ENCODE measurements at regions not wholly inside any gene's neighbourhood (a gene's known extent, or its start where the extent isn't known, plus 50 kb on each side); places are given as distances from the start of the nearest gene placed in this dataset.

DNA sequence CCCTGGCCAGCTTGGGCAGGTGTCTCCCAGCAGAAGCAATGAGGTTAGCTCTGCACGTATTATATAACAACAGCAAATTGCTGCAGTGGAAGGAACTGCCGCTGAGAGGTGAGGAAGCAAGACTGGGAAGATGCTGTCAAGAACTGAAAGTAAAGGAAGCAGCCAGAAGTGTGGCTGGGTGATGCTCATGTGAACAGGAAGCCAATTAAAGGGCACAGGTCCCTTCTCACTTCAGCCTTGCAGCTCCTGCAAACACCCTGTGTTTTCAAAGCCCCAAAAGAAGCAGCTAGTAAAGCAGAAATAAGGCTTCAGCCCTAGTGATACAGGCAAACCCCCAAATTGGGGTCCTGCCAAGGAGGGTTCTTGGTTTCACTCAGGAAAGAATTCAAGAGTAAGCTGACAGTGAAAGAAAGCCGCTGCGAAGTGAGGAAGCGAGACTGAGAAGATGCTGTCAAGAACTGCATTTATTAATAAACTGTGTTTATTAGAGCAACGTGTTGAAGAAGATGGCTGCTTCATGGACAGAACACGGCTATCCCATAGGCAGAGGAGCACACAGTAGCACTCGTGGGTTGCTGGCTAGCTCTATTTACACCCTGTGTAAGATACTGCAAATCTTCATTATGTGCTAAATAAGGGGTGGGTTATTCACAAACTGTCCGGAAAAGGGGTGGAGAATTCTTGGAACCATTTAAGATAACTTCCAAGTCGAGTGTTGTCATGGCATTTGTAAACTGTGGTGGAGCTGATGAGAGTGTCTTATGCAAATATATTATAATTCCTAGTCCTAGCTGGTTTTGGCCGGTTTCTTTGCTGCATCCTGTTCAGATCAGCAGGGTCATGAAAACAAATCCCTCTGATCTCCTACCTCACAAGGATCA lies 152.2 kb downstream of the LINC00237 start:
- no peak for TF ChIP-seq FOXC1 (CRISPR knock-in tag; IDR thresholded peaks at IDR 0.05; ENCODE audit: borderline replicate concordance)
- TF ChIP-seq TCF7L2 (IDR thresholded peaks at IDR 0.05; ENCODE audit: low read depth, low read length) = no peak
- TF ChIP-seq ZNF431 (CRISPR knock-in tag; IDR thresholded peaks at IDR 0.05; ENCODE audit: borderline replicate concordance, low read depth) = no peak
- TF ChIP-seq, protein P1, sequence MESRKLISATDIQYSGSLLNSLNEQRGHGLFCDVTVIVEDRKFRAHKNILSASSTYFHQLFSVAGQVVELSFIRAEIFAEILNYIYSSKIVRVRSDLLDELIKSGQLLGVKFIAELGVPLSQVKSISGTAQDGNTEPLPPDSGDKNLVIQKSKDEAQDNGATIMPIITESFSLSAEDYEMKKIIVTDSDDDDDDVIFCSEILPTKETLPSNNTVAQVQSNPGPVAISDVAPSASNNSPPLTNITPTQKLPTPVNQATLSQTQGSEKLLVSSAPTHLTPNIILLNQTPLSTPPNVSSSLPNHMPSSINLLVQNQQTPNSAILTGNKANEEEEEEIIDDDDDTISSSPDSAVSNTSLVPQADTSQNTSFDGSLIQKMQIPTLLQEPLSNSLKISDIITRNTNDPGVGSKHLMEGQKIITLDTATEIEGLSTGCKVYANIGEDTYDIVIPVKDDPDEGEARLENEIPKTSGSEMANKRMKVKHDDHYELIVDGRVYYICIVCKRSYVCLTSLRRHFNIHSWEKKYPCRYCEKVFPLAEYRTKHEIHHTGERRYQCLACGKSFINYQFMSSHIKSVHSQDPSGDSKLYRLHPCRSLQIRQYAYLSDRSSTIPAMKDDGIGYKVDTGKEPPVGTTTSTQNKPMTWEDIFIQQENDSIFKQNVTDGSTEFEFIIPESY (CRISPR knock-in tag; IDR thresholded peaks at IDR 0.05) = no peak
- TF ChIP-seq, protein P2, sequence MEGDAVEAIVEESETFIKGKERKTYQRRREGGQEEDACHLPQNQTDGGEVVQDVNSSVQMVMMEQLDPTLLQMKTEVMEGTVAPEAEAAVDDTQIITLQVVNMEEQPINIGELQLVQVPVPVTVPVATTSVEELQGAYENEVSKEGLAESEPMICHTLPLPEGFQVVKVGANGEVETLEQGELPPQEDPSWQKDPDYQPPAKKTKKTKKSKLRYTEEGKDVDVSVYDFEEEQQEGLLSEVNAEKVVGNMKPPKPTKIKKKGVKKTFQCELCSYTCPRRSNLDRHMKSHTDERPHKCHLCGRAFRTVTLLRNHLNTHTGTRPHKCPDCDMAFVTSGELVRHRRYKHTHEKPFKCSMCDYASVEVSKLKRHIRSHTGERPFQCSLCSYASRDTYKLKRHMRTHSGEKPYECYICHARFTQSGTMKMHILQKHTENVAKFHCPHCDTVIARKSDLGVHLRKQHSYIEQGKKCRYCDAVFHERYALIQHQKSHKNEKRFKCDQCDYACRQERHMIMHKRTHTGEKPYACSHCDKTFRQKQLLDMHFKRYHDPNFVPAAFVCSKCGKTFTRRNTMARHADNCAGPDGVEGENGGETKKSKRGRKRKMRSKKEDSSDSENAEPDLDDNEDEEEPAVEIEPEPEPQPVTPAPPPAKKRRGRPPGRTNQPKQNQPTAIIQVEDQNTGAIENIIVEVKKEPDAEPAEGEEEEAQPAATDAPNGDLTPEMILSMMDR (CRISPR knock-in tag; IDR thresholded peaks at IDR 0.05) = no peak
